ENCODE measurements at regions not wholly inside any gene's neighbourhood (a gene's known extent, or its start where the extent isn't known, plus 50 kb on each side); places are given as distances from the start of the nearest gene placed in this dataset.

- no peak overlapping the region for H3K4me3 ChIP-seq (ENCODE audit: control insufficient read depth, low read depth, low read length)
- TF ChIP-seq, protein P1, sequence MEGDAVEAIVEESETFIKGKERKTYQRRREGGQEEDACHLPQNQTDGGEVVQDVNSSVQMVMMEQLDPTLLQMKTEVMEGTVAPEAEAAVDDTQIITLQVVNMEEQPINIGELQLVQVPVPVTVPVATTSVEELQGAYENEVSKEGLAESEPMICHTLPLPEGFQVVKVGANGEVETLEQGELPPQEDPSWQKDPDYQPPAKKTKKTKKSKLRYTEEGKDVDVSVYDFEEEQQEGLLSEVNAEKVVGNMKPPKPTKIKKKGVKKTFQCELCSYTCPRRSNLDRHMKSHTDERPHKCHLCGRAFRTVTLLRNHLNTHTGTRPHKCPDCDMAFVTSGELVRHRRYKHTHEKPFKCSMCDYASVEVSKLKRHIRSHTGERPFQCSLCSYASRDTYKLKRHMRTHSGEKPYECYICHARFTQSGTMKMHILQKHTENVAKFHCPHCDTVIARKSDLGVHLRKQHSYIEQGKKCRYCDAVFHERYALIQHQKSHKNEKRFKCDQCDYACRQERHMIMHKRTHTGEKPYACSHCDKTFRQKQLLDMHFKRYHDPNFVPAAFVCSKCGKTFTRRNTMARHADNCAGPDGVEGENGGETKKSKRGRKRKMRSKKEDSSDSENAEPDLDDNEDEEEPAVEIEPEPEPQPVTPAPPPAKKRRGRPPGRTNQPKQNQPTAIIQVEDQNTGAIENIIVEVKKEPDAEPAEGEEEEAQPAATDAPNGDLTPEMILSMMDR (conservative IDR thresholded peaks at IDR 0.05; ENCODE audit: control insufficient read depth, insufficient read depth, low read depth, low read length) = no peak
- no peak for DNase-seq (ENCODE audit: low read depth)
Observed at GRCh38 chr7:10468908-10469307, 504.8 kb upstream of the PHF14 start.

DNA sequence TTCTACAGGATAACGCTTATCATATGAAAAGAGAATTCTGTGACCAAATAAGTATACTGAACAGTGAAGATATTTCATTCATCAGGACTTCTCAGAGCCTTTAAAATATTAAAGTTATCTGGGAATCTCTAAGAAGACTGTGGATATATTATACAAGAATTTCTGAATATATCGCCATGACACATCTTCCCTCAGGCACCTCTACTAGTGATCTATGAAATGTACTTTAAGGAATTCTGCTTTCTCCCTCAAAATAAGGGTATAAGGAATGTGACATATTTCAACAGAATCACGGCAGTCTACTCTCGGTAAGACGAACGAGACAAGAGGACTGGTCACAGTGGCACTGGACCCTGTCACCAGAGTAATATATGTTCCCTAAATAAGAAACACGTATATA is 504.2 kb upstream of the PHF14 start:
- no peak overlapping the region for H3K4me3 ChIP-seq (ENCODE audit: control insufficient read depth, low read depth, low read length)
- TF ChIP-seq, protein P1 (conservative IDR thresholded peaks at IDR 0.05; ENCODE audit: control insufficient read depth, insufficient read depth, low read depth, low read length) = no peak
- DNase-seq (ENCODE audit: low read depth) = no peak

- no peak for DNase-seq (ENCODE audit: low read depth)
- TF ChIP-seq, protein P1 (conservative IDR thresholded peaks at IDR 0.05; ENCODE audit: control insufficient read depth, insufficient read depth, low read depth, low read length) = no peak
- H3K4me3 ChIP-seq (ENCODE audit: control insufficient read depth, low read depth, low read length) = no peak overlapping the region
Observed at GRCh38 chr7:10471280-10472058, 502.2 kb upstream of the PHF14 start.

- no peak for DNase-seq (ENCODE audit: low read depth)
- TF ChIP-seq, protein P1 (conservative IDR thresholded peaks at IDR 0.05; ENCODE audit: control insufficient read depth, insufficient read depth, low read depth, low read length) = no peak
- no peak overlapping the region for H3K4me3 ChIP-seq (ENCODE audit: control insufficient read depth, low read depth, low read length)
Observed at GRCh38 chr7:10472115-10472514, 501.6 kb upstream of the PHF14 start.

GRCh38 chr7:10473569-10473968 is 500.1 kb upstream of the PHF14 start:
- TF ChIP-seq, protein P1 (conservative IDR thresholded peaks at IDR 0.05; ENCODE audit: control insufficient read depth, insufficient read depth, low read depth, low read length) = no peak
- no peak overlapping the region for H3K4me3 ChIP-seq (ENCODE audit: control insufficient read depth, low read depth, low read length)
- DNase-seq (ENCODE audit: low read depth) = no peak

DNA sequence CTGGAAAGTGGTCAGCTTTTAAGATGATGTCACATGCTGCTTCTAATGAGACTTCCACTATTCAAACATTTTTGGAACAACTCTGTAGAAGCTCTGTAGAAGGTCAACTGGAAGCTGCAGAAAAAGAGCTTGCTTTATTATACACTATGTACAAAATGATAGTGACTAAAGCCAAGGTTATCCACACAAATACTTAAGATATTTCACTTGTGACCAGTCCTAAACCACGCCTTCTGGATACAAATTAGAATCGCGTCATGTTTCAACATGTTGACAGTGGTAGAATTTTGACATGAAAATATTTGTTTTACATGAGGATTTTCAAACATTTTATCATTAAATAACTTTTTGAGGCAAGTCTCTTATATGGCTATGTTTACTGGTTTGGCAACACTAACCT is 499.6 kb upstream of the PHF14 start:
- TF ChIP-seq, protein P1 (conservative IDR thresholded peaks at IDR 0.05; ENCODE audit: control insufficient read depth, insufficient read depth, low read depth, low read length) = no peak
- no peak overlapping the region for H3K4me3 ChIP-seq (ENCODE audit: control insufficient read depth, low read depth, low read length)
- peak; percentile 6 for DNase-seq (ENCODE audit: low read depth)

Data from fibroblast of mammary gland (primary cell).